Germinal center (tissue), 1 donor: ENCODE measurements at regions not wholly inside any gene's neighbourhood (a gene's known extent, or its start where the extent isn't known, plus 50 kb on each side); places are given as distances from the start of the nearest gene placed in this dataset.
"Not testable (repeated sequence)": the region's sequence is repeated elsewhere in the genome, so short reads cannot be mapped to it uniquely, and the experiment has no call there.

Experiments used
- DNase-seq: peaks from one replicate; pipeline ENCODE4 v3.0.0; 2012; ENCODE audit warnings: mixed read lengths, low spot score

DNA sequence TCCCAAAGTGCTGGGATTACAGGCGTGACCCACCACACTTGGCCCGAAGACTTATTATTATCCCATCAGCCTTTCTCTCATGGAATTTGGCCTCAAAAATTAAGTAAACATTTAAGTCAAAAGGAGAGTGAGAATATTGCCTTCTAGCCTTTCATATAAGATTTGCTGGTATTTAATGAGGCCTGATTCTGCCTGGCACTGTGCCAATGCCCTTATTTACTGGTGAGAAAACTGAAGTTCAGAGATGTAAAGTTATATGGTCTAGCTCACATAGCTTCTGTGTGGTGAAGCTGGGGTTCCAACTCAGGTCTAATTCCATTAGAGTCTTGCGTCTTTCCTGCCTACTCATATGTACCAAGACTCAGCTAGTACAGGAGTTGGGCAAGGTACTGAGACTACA is 260.2 kb downstream of the SDHAF3 start:
- no peak for DNase-seq

DNA sequence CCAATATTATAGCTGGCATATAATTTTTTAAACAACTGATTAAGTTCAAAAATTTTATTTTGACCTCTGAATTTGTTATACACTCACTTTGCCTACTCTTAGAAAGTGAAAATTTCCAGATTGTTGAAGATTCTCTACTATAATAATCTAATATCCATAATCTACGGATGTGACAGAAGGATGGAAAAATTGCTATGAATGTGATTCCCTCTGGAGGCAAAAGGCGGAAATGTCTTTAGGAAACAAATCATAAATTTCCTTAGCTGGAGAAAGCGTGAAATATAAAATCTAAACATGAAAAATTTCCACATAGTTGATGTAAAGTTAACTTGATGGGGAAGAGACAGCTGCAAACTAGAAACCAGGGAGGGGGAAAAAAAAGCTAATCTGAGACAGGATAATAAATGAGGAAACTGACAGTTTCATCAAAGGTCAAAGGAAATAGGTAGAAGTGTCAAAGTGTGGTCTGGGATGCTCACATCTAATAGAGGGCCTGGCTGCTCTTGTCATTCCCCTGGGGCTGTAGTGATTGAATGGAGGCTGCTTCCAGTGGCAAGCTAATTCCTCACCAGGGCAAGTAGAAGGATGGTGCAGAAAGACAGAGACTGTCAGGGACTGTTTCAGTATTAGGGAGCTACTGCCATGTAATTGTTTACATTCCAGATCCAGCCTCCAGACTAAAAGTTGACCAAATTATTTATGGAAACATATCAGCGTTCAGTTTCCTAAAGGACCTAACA is 264.5 kb downstream of the SDHAF3 start:
- DNase-seq, result no peak

DNA sequence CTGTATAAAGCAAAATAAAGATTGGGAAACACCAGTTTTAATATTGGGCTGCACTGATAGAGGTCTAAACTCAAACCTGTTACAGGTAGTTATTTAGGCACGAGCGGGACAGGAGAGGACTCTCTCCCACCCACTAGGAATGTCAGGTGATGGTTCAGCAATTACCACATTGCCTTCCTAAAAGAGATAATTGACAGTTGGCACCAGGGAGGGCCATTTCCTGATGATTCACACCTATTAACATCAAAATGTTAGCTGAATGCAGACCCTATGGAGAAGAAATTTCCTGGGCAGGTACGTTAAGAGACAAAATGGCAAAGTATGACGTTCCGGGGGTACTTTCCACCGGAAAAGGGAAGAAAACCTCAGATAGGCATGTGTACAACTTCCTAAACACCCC is 272.6 kb downstream of the SDHAF3 start:
- no peak for DNase-seq

DNA sequence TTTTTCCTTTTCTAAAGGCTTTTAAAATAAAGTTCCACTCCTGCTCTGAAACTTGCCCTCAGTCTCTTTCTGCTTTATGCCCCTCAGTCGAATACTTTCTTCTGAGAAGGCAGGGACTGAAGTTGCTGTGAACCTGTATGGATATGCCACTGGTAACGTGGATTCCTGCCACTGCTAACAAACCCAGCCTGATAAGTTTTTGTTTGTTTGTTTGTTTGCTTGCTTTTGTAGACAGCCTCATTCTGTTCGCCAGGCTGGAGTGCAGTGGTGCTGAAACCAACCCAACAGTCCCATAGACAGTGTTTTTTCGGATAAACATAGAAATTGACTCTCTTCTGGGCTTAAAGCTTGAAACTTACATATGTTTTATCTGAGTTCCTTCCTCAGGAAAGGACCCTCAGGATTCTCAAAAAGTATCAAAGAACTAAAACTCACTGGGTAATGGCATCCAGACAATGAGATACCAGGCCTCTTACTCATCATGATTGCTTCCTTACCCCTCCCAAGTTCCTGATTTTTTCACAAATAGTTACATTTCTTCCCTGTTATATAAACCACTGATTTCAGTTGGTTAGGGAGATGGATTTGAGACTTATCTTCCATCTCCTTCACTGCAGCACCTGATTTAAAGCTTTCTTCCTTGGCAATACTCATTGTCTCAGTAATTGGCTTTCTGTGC is 273.6 kb downstream of the SDHAF3 start:
- no peak for DNase-seq

DNA sequence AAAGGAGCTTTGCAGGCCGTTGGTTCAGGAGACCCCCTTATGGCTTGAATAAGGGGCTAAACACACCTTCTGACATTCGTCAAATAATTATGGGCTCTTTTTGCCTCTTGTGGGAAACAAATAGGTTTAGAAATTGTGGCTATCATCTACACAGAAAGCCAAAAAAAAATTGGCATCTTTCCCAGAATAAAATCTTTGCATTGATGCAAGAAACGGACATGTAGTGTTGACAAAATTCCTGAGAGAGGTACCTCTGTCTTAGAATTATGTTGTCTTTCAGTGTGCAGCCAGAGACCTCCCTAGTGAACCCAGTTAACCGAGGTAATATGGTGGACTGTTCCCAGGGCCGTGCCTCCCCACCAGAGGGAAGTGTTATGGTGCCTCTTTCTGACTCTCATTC is 283.9 kb downstream of the SDHAF3 start:
- no peak for DNase-seq

DNA sequence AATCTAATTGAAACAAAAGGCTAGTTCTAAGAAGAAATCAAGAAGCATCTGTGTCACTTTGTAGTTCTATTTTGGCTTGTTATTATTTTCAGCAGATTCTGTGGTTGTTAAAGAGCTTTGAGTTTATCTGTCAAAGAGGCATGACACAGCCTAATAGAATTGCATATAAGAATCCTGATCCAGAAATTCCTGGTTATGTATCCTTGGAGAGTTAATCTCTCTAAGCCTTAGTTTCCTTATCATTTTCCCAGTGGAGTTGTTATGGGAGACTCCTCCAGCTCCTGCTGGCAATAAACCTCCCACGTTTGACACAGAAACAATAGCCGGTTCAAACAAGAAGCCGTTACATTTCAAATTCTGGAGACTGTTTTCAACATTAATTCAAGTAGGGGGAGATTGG is 288.3 kb downstream of the SDHAF3 start:
- DNase-seq, result no peak

DNA sequence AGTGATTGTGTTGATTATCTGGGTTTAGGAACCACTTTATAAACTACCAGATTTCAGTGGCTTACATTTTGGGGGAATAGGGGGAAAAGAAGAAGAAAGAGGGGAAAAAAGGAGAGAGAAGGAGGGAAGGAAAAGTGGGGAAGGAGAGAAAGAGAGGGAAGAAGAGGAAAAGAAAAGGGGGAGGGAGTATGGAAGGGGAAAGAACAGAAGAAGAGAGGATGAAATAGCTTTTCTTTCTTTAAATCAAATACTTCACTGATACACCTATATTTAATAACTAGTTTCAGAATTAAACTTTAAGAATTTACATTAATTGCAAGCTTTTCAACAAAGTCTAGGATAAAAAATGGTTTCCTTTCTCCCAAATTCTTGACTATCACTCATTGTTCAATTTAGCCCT is 289.6 kb downstream of the SDHAF3 start:
- no peak for DNase-seq

DNA sequence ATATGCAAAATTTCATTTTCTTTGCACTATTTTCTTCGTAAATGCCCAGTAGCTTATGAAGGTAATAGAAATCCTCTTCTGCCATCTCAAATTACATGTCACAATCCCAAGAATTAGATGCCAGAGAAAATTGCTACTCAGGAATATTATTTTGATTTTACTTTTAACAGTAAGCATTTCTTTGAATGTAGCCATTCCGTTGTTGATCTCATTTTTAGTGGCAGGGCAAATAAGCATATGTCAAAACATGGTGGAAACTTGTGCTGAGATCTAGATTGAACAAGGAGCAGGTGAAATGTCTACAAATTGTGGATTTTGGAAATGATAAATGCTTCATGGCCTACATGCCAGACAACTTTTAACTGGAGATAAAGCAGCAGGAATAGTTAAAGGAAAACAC is 291.8 kb downstream of the SDHAF3 start:
- no peak for DNase-seq

DNA sequence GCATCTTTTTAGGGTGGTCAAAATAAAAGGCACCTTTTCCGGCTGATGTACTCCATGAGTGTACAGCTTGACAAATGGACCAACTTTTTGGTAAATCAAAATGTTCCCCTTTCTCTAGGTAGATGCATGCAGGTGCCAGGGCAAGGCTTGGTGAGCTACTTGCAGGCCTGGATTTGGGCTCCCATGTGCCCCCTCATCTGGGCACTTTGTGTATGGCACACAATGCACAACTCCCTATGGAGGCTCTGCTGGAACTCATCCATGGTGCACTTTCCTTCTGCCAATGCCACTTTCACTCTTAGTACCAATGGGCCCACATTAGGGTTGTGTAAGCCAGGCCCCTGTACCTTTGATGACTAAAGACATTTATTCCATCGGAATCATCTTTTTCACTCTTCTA is 300.8 kb downstream of the SDHAF3 start:
- no peak for DNase-seq

DNA sequence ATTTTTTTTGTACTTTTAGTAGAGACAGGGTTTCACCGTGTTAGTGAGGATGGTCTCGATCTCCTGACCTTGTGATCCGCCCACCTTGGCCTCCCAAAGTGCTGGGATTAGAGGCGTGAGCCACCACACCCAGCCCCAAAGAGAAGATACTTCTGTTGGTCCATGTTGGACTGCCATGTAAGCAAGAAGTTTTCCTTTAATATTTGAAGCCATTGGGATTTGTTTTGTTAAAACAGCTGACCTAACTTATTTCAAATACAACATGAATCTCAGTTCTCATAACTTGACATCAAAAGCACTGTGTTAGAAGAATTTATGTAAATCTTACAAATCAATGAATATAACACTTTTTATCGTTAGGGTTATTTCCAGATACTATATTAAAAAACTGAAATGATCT is 302.4 kb downstream of the SDHAF3 start:
- no peak for DNase-seq

DNA sequence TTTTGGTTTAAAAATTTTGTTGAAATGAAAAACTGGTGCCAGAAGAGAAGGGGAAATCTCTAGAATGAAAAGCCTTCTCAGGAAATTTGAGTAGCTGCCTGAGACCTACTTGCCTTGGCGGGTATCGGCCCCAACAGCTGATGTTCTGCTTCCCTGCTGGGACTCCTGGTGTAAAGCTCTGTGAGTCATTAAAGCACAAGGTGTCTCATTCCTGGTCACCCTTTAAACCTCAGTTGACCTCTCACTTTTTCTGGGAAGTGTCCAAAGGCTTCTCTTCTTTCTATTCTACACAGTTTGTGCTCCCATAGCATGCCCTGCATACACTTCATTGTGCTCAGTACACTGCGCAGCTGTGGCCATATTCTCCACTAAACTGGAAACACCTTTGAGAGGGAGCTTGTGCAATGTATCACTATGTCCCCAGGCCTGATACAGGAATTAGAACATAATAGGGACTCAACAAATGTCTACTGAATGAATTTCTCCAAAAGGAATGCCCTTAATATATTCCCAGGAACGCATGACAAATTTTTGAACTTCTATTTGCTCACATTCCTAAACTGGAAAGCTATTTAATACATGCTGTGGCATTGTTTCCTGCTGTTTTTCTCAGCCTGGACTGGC is 303.9 kb downstream of the SDHAF3 start:
- DNase-seq, result no peak

DNA sequence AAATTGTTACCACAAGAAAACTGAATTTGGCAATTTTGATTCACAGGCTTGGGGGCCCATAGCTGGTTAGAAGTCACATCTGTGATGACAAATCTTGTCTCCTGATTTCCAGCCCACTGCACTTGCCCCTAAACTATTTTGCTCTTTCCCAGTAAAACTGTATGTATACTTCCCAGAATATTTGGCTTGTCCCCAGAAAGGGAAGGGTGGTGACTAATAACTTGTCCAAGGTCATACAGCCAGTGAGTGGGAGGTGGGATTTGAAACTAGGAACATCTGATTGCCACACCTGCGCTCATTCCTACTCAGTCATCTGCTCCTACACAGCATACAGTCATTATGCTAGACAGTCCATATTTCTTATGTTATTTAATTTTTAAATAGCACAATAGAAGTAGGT is 304.5 kb downstream of the SDHAF3 start:
- no peak for DNase-seq

DNA sequence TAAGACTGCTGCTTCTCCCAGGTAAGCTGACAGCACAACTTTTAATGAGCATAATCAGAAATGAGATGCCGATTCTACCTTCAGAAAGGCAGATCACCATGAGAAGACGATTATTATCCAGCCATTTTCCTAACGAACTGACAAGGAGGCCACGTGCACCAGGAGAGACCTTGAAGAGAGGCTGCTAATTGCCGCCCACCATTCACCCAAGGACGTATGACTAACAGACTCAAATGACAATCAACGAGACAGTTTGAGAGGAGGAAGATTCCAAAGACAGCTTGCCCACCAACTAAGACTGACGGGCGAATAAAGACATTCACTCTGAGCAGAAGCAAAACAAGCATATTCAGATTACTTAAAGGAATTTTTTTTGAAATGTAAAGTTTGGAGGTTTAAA is 301.9 kb upstream of the TAC1 start:
- no peak for DNase-seq

DNA sequence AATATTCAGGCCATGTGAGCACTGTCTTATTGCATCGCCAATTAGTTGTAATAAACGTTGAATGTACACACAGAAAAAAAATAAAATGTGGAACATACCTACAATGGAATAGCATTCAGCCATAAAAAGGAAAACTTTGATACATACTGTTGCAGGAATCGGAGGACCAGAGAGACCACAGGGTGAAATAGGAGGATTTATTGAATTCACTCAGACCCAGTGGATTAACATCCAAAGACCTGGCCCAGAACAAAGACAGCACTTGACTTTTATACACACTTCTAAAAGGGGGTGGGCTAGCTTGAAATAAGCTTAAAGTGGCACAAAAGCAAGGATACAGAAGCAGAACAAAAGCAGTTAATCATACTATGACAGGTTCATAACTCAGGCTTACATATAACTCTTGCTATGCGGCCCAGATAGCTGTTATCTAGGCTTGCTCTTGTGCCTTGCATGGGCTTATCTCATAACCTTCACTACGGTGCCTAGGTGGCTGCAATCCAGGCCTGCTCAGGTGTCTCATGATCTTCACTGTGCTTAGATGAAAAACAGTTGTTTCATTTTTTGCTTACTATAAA is 292.2 kb upstream of the TAC1 start:
- DNase-seq, result no peak

DNA sequence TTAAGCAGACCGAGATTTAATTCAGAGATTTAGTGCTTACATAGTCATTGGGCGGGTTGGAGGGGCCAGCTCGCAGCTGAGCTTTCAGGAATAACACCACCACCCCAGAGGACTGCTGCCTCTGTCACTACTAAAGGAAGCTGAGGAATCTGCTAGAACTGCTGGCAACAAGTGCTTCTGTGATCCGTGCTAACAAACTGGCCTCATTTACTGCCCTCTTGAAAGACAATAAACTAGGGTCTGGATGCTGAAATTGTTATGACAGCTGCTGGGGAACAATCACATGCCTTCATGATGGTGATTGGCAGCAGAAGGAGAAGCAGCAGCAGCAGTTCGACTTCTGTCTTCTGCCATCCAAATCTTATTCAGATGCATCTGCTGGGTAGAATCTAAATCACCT is 285.5 kb upstream of the TAC1 start:
- no peak for DNase-seq

DNA sequence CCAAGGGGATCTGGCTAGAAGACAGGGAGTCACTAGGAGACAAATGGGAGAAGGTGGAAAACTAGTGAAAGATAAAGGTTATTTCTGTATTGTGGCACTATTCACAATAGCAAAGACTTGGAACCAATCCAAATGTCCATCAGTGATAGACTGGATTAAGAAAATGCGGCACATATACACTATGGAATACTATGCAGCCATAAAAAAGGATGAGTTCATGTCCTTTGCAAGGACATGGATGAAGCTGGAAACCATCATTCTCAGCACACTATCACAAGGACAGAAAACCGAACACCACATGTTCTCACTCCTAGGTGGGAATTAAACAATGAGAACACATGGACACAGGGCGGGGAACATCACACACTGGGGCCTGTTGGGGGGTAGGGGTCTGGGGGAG is 282.4 kb upstream of the TAC1 start:
- DNase-seq, result not testable (repeated sequence)

DNA sequence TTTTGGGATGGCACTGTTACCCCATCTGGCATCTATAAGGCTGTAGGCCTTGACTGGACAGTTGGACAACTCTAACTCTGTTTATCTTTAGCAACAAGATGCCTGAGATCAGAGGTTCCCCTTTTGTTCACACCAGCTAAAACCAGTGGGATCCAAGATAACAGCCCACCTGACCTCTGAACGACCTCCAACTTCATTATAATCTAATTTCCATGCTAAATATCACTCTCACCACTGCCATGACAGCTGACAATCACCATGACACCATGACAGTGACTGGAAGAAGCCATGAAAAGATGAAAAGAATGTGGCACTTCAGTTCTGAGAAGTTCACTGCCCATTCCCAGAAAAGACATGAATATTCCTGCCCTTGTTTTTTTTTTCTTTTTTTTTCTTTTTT is 281.4 kb upstream of the TAC1 start:
- no peak for DNase-seq

DNA sequence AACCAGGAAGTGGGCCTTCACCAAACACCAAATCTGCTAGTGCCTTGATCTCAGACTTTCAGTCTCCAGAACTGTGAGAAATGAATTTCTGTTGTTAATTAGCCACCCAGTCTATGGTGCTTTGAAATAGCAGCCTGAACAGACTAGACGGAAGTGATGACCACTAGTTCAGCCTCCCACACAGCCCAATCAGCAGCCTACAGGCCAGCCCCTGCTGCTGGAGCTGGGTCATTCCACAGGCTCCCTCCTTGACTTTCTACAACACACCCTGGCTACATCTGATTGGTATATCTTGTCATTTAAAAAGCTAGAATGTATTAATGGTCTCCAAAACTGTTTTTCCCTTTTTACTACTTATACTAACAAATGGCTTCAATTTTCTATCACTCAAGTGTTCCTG is 277.2 kb upstream of the TAC1 start:
- no peak for DNase-seq

DNA sequence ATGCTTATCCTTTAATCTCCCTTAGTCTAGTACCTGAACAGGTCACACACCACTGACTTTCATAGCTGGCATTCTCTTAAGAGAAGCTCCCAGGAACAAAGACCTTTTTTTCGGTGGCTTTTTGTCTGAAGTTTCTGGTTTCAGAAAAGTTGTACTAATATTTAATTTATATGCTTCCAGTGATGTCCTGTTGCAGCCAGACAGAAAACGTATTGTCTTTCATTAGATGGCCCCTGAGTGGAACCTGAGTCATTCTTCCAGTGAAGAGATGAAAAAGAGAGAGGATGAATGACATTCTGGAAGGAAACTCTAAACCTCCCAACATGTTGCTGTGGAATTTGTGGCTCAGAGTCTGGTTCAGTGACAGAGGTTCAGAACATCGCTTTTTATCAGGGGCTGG is 274.8 kb upstream of the TAC1 start:
- no peak for DNase-seq

DNA sequence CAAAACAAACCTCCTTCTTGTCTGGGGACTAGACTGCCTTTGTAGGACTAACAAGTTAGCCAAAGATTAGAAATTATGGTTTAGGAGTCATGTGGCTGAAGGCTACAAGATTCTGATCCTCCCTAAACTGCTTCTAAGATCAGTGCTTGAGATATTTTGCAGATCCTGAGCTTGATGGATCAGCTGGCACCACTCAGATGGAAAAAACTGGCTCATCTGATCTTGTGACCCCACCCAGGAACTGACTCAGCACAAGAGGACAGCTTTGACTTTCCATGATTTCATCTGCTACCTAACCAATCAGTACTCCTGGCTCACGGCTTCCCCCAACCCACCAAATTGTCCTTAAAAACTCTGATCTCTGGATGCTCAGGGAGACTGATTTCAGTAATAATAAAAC is 271.5 kb upstream of the TAC1 start:
- no peak for DNase-seq

DNA sequence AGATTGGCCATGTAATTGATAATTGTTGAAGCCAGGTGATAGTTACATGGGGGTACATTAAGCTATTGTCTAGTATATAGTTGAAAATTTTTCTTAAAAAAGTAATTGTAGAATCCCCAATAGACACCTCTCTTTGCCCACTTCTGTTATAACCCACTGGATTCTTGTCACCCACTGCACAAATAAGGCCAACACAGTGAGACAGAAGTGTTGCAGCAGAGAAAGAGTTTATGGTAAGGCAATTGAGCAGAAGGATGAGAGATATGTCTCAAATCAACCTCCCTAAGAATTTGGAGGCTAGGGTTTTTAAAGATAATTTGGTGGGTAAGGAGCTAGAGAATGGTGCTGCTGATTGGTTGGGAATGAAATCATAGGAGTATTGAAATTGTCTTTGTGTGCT is 270.3 kb upstream of the TAC1 start:
- DNase-seq, result no peak

DNA sequence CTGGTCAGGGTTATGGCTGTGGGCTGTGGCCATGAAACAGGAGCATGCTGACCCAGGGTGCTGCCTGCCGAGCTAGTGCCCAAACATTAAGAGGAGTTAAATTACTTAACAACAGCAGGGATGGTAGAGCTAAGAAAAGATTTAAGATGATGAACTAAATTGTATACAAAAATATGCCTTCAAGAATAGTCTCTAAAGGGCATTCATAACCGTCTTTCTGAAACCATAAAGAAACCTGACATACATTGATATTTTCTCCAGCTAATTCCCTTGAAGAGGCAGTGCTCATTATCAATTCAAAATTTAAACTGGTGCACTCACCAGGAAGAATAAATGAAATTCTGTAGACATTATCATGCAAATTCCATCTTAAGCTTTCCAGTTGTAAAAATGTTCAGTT is 265.8 kb upstream of the TAC1 start:
- DNase-seq, result no peak

DNA sequence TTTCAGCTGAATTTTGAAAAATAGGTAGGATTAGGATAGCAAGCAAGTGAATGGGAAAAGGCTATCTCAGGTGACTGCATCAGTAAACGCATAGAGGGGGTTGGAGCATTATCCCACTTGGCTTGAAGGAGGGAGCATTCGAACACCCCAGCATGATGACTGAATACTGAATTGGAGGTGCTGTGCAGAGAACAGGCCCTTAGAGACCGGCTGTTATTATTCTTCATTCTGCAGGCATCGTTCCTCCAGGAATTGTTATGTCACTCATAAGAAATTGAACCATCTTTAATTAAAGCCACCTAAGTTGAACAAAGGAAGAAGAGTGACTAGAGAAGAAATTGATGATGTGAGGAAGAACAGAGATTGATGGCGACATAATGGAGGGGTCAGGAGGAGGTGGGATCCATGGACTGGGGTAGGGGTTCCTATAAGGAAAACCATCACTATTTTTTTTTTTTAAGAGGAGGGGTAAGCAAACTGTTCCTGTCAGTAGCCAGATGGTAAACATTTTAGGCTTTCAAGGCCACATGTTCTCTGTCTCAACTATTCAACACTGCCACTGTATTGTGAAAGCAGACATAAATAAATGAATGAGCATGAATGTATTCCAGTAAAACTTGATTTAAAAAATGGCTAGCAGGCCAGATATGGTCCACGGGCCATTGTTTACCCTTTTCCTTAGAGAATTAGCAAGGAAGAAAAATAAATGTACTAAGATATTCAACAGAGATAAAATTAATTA is 264.7 kb upstream of the TAC1 start:
- no peak for DNase-seq
